ENCODE measurements at regions not wholly inside any gene's neighbourhood (a gene's known extent, or its start where the extent isn't known, plus 50 kb on each side); places are given as distances from the start of the nearest gene placed in this dataset.
"Not testable (repeated sequence)": the region's sequence is repeated elsewhere in the genome, so short reads cannot be mapped to it uniquely, and the experiment has no call there.

DNA sequence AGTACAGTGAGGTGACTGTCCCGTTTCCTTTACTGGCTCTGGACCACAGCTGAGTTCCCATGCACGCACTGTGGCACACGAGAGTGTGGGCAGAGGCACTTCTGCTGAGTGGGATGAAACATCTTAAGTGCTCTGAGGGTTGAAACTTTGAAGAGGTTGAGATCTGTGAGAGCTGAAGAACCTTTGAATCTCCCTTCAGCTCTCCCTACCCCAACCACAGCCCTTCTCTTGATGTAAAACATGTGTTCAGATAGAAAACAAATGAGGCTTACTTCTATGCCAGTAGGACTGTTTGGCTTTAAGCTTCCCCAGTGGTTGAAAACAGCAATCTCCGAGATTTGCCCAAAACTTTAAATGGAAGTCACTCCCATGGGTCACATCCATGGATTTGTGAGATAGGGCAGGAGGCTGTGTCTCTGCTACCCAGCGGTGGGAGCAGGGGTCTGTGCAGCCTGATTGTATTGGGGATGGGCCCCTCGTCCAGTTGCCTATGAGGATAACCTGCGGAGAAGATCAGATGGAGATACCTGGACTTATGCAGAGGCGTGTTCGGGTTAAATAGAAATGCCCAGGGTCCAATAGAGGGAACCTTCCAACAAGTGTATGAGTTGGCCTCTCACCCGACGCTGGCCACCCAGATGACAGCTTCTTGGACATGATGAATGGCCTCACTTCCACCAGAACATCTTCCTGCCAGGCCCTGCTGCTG lies 178.0 kb upstream of the PLGLB2 start:
- not testable (repeated sequence) for DNase-seq

DNA sequence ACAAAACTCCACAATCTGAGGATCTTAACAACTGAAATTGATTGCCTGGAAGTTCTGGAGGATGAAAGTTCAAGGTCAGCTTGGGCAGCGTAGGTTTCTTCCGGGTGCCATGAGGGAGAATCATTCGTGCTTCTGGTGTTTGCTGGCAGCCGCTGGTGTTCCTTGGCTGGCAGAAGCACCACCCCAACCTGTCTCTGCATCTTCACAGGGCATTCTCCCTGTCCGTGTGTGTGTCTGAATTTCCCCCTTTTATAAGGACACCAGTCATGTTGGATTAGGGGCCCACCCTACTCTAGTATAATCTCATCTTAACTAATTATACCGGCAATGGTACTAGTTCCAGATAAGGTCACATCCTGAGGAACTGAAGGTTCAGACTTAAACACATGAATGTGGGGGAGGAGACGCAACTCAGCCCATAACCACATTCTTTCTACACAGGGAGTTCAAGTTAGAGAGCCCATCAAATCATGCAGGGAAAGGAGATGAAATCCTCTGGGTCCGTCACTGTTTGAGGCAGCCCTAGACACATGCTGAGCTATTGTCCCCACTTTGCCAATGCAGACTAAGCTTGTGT lies 175.9 kb upstream of the PLGLB2 start:
- not testable (repeated sequence) for DNase-seq

DNA sequence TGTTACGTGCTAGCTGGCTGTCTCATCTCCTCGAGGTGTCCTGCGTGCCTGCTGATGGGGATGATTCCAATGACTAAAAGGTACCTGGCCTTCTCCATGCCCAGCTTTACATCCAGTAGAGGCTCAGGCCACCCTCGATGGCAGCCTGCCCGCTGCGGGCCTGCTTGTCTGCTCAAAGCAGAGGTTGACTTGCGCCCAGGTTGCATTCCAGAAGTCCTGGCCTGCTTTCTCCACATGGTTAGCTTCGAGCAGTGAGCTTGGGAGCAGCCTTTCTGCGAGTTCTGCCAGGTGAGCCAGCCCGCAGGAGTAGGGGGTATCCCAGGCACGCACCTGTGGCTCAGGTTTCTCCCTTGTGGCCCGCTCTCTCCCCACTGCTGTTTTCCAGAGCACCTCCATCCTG lies 175.0 kb upstream of the PLGLB2 start:
- DNase-seq: not testable (repeated sequence)

DNA sequence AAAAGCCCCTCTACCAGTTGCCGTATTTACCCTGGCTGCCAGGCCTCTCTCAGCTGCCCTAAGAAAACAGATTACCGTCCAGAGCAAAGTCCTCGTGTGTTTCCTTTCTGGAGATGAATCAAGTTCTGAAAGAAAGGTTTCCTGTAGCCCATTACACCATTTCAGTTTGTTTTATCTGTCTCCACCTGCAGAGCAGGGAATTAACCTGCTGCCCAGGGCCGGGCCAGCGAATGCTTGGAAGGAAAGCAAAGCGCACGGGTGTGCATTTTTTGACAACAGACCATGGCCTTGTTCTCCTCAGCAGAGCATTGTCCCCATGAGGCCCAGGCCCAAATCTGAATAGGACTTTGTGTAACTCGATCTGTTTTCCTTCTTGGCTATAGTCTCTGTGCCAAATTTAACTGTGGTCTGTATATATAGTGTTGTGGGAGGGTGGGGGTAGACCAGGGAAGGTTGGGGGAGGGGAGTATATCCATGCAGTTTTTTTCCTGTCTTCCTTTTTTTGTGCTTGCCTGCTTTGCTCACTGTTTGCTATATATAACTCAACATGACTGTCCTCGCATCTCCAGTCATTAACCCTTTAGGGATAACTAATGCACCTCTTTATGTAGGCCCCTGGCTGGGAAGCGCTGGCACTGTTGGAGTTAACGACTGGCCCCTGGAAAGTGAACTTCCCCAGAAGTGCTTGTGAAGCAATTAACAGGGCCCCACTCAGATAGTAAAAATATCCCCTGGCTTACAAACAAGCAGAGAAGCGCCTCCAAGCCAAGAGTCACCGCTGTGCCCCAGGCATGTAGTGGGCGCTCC lies 174.3 kb upstream of the PLGLB2 start:
- DNase-seq: not testable (repeated sequence)

DNA sequence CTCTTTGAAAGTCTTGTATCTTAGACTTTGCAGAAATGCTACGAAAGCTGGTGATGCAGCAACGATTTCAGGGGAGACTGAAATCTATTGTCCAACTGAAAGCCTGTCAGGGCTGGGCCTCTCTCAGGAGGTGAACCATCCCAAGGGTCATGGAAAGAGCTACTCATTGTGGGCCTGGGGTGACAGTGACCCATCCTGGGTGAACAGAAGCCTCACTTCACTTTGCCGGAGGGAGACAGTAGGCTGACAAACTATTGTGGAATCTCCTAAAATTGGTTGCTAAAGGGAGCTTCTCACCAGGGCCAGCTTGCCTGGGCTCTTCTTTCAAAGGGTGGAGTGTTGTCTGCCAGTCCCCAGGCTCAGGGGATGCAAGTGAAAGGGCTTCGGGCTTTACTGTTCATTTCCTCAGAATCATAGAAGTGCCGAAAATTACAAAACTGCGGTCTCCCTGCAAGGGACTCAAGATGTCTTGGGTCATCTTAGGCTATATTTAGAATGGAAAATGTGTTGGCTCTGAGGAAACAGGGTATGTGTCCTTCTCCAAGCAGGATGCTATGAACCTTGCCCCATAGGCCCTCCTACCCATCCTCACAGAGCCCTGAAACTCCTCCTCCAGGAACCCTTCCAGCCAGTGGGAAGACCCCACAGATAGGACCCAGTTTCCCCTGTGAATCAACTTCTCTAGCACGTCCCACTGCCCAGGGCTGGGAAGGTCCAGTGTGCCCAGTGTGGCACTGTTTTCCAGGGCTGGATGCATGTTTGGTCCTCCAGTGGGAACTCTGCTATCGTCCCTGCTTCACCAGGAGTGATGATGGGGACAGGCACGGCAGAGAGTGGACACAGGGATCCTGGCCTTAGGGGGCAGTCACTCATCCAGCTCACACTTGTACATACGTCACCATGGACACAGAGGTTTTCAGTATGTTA lies 173.4 kb upstream of the PLGLB2 start:
- DNase-seq: not testable (repeated sequence)

DNA sequence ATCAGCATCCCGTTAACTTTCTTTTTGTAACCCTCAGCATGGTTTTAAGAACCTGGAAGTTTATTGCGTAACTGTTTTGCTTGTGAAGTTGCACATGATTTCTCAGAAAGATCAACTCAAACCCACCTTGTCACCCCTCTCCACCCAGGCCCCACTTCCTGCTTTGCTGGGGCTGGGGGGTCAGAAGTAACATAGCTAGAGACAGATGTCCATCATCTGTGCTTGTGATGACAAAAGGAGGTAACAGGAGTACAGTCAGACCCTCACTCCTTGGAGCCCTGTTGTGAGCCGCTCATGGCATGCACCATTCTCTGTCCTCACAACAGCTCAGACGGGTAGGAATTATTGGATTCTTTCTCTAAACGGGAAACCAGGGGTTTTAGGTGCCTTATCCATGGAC lies 172.7 kb upstream of the PLGLB2 start:
- DNase-seq: not testable (repeated sequence)

DNA sequence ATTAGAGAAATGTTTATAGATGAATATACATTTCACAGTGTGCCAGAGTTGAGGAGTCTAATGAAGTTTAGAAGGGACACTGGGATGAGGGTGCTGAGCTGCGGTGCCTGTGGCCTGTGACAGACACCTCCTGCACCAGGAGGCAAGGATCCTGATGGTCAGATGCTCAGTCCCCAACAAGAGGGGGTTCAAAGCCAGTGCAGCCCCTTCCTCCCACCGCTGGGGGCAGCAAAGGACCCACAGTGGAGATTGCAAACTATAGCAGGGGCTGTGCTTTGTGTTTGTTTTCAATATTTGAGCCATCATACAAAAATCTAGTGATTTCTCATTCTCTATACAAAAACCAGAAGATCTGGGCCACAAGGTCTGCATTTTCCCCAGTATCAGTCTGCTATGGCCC lies 170.5 kb upstream of the PLGLB2 start:
- not testable (repeated sequence) for DNase-seq

DNA sequence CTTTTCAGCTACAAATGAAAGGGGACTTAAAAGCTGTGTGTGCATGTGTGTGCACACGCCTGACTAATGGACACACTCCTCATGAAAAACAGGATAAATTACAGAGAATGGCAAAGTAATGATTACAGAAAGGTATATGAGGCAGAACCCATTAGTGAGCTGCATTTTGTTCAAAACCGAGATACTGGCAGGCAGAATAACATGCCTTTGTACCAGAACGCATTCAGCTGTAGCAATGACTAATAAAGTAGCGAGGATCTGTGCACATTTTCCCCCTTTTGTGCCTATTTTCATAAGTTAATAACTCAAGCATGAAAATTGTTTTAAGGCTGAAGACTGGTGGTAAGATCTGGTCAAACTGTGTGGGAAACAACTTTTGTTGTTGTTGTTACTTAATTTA lies 165.7 kb upstream of the PLGLB2 start:
- DNase-seq: not testable (repeated sequence)

DNA sequence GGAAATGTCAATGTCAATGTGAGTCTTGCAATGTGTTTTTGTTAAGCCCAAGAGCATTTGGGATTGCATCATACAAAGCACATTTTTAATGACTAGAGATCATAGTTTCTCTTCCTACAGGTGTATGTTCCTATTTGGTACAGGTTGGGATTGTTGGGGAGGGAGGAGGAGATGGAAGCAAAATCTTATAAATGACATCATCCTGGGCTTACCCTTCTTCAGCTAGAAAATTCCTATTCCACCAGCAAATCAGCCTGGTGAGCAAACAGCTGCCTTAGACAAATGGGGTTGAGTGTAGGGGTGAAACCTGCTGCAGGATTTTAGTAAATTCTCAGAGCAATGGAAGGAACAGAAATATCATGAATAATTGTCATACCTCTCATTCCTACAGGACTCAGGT lies 165.3 kb upstream of the PLGLB2 start:
- DNase-seq: not testable (repeated sequence)

DNA sequence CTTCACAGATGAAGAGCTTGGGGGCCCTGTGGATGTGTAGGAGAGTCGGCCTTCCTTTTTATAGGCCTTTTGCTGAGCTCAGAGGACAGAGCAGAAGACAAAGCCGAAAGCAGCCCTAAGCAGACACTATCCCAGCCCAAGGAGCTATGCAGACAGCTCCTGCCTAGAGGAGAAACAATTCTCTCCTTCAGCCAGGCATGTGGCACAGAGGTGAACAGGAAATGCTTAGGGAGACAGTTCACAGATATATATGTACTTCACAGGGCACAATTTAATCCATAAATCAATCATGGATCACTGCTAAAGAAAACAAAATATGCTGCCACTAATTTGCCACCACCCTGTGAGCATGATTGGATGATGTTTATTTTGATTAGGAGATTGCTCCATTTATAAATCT lies 164.5 kb upstream of the PLGLB2 start:
- DNase-seq: not testable (repeated sequence)

DNA sequence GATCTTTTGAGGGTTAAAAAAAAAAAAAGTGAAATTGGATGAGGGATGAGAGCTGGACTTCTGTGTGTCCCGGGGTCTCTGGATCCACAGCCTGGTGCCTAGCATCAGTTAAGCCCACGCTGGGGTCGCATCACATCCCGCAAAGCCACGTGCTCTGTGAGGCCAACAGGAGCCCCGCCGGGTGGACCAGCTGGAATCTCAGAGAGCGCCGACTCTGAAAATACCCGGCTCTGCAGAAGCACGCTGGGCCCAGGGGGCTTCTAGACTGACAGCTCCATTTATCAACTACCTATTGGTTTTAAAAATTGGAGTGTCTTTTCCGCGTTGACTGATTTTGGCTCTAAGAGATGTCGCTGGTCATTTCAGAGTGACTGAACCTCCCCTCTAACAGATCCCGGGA lies 164.1 kb upstream of the PLGLB2 start:
- not testable (repeated sequence) for DNase-seq

DNA sequence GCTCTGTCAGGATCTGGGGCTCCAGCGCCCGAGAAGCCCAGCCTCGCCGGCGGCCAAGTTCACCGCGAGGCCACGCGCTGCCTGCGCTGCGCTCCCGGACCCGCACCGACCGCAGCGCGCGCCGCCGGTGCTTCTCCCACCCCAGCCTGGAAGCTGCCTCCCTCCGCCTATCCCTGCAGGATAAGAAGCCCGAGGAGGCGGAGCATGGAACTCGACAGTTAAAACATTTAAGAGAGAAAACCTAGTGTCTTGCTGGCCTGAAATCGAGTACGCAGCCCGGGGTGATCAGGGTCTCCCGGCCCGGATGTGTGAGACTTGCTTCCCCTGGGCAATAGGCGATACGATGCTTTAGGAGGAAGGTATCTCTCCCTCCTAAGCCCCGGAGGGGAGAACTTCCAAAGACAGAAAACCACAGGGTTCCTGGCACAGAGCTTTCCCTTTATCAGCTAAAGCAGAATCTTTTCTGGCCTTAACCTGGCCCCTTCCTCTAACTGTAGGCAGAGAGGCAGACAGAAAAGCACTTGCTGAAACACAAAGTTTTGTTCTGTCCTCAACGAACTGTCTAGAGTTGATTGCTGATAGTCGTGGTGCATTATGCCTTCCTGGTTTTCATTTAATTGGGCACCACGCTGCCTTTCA lies 163.5 kb upstream of the PLGLB2 start:
- DNase-seq: not testable (repeated sequence)

DNA sequence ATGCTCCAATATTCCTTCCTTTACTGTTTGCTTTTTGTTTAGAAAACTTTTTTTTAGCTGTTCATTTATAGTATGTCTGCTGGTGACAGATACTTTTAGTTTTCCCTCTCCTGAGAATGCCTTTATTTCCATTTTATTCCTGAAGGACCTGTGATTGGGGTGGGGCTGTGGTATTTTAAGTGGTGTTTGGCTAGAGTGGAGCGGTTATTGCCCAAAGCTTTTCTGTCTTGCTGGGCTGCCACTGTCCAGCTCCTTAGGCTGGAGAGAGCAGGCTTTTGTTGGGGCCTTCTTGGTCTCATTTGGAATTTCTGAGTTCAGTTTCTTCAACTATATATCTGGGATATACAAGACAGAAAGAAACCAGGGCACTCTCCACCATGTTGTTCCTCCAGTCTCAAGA lies 160.0 kb upstream of the PLGLB2 start:
- not testable (repeated sequence) for DNase-seq

DNA sequence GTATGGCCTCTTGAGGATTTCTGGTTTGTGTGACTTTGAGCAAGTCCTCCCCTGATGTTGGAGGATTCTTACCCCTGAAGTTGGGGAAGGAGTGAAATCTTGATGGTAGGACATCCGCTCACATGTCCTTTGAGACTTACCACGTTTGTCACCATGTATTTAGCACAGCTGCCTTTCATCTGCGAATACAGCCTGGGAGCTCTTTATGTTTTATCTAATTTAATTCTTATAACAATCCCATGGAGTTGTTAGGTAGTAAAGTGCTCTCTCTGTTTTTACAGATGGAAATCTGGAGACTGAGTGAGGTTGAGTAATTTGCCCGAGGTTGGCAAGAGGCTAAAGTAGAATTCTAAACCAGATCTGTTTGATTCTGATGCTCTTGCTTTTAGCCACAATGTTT lies 154.9 kb upstream of the PLGLB2 start:
- not testable (repeated sequence) for DNase-seq

DNA sequence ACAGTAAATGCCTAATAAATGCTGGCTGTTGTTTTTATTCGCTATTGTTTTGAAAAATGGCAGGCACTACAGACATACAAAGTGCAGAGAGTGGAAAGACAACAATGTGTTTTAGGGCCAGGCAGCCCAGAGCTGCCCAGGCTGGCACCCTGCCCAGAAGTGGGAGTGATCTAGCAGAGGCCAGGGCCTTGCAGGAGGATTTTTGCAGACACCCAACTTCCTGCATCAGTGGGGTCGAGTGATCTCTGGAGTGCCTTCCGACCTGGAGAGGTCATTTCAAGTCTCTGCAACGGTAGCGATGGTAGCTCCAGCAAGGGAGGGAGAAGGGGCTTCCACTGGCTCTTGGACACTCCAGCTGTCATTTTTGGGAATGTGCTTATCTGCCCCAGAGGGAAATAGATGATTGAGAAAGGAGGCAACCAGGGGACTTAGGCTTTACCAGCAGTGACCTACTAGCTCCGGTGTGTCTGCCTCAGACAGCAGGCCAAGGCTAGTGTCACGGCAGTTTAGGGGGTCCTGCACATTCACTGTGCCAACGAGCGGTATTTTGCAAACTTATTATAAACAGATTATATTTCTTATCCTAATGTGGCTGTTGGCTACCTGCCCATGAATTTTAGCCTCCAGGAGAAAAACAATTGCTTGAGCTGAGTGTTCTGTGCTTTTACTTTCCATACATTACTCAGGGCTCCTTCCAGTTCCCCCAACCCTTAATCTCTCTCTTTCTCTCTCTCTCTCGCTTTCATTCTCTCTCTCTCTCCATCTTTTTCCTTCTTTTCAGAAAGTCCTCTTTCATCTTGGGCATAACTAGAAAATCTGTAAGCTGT lies 153.9 kb upstream of the PLGLB2 start:
- not testable (repeated sequence) for DNase-seq

DNA sequence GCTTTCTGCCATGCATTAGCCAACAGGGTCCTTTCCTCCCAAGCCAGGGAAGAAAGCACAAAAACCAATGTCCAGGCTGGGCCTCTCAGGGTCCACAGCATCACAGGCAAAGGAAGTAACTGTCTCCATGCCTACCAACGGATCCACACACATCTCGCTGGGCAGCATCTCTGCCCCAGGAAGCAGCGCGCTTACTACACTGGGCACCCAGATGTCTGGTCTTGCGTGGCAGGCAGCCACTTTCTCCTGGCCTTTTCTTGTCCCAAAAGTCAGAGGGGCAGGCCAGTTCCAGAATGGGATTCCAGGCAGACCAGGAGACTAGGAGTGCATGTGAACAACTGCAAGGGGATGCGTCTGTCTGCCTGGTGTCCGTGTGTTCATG lies 153.3 kb upstream of the PLGLB2 start:
- DNase-seq: not testable (repeated sequence)

DNA sequence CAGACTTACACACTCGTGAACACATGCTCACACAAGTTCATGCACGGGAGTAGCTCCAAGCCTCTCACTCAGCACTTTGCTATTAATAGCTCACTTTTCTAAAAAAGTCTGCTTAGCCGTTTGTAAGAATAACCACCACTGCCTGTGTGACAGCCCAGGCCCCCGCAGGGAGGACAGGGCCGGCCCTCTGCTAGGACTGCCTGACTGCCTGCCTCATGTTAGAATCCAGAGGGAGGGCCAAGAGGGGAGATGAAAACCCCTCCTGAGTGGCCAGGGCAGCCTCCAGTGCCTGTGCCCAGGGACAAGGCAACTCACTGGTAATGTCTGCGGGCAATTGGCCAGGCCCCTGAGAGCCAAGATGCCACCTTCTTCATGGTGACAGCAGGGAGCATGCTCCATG lies 152.9 kb upstream of the PLGLB2 start:
- DNase-seq: not testable (repeated sequence)

DNA sequence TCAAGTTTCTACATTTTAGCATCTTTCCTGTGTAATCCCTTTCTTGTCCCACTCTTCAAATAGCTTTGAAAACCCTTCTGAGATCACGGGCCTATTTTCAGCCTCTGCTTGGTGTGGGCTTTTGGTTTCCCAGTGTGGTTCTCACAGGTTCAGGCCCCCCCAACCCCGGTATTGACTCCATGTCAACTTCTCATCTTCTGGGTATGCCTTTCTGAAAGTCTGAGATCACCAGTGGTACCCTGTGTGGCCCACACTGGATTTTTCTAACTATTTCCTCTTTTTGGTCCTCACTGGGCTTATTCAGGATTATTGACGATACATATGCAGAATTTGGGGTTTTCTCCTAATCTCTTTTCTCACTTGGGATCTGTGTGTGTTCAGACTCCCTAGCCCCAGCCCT lies 146.9 kb upstream of the PLGLB2 start:
- not testable (repeated sequence) for DNase-seq

DNA sequence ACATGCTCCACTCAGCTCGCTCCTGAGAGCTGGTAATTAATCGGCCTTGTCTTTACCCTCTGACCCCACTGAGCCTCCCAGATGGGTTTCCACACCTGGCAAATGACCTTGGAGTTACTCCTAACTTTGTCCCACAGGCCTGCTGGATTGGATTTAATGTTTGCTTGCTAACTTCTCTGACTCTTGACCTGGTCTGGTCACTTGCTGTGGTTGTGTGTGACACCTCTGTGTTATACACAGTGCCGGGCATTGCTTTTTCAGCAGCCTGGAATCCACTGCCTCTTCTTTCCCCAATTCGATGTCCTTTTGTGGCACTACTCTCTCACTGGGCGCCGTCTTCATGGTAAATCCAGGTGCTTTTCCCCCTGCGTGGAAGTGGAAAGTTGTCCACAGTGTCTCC lies 145.8 kb upstream of the PLGLB2 start:
- DNase-seq: not testable (repeated sequence)

DNA sequence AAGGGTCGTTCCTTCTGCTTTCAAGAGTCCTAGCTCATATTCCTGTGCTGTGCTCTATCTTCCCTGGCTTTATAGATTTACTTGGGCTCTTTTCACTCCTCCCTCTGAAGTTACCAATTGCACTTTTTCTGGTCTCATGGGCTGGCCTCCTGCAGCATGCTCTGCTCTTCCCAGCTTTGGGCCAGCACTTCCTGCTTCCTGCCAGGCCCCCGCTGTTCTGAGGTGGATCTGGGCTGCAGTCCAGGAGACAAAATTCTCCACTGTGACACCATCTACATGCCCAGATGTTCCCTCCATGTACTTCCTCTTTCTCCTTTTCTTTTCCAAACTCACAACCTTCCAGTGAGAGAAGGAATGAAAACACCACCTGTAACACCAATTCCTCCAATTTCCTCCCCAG lies 145.2 kb upstream of the PLGLB2 start:
- DNase-seq: not testable (repeated sequence)
